K562 (cell line): ENCODE measurements at regions not wholly inside any gene's neighbourhood (a gene's known extent, or its start where the extent isn't known, plus 50 kb on each side); places are given as distances from the start of the nearest gene placed in this dataset.

ENCODE experiments used
- ATAC-seq: fragments of 200-7000 bp; cut with Tn5 transposase; 3 replicates; pipeline ENCODE4 v1.9.1; 2020; ENCODE audit warnings: moderate library complexity
- BruUV-seq: library from RNA; stranded (reverse); fragments of 400-500 nt; replicated peaks from 2 replicates; lab custom pipeline; 2021; lab: Mats Ljungman, UMichigan
- CTCF ChIA-PET: fragments of 300-600 bp; formaldehyde crosslinking; extraction: SDS; loops from one replicate; lab custom pipeline; 2021; ENCODE audit warnings: low intra/inter-chr PET ratio; lab: Yijun Ruan, JAX
- POLR2A ChIA-PET: fragments of 300-600, 350-650 bp; sonication (Branson Sonifier 250); formaldehyde crosslinking; extraction: SDS; loops from one replicate; lab custom pipeline; 2021; ENCODE audit warnings: antibody characterized with exemption, inconsistent platforms; lab: Yijun Ruan, JAX
- DNase-seq, 4 experiments: peaks; one replicate each; pipeline versions ENCODE4 v3.0.0 to v3.0.0-alpha.2; 2011 to 2018; ENCODE audit warnings: low spot score in 3 of 4, mixed read lengths in 3 of 4; ENCODE audit errors: extremely low read depth in 1 of 4
- FAIRE-seq: peaks from 2 replicates; lab custom pipeline; 2011; peaks lifted over from hg19 to GRCh38; lab: Jason Lieb, UNC
- H2AFZ ChIP-seq: 2 replicates; pipeline ENCODE4 v1.6.0; 2011; ENCODE audit warnings: low read depth, low read length, control low read depth, inconsistent platforms
- H3K27ac ChIP-seq: fragments of 200-600 bp; 3 replicates; pipeline ENCODE4 v1.8.0; 2011; ENCODE audit warnings: low read depth, mild to moderate bottlenecking, control low read depth, inconsistent platforms, low read length, moderate library complexity, mixed read lengths; ENCODE audit errors: extremely low read depth
- H3K27me3 ChIP-seq, 2 experiments: fragments of 300-600 bp in 1 of 2; 2 replicates in 1 of 2; 3 replicates in 1 of 2; pipeline versions ENCODE4 v1.6.0 to v1.8.0; 2011; ENCODE audit warnings: inconsistent platforms in 2 of 2, low read length in 2 of 2, mild to moderate bottlenecking in 1 of 2, mixed read lengths in 1 of 2, moderate library complexity in 1 of 2; ENCODE audit not compliant: control insufficient read depth in 2 of 2, insufficient read depth in 2 of 2
- H3K36me3 ChIP-seq: fragments of 300-600 bp; 3 replicates; pipeline ENCODE4 v1.8.0; 2011; ENCODE audit warnings: mild to moderate bottlenecking, low read length, inconsistent platforms; ENCODE audit not compliant: control insufficient read depth, insufficient read depth
- H3K4me1 ChIP-seq, 2 experiments: fragments of 200-600 bp in 1 of 2; replicated peaks in 1 of 2; 2 replicates in 1 of 2; 3 replicates in 1 of 2; pipeline versions ENCODE4 v1.5.1 to v1.8.0; 2011; ENCODE audit warnings: inconsistent platforms in 2 of 2, low read length in 2 of 2, mild to moderate bottlenecking in 1 of 2, mixed read lengths in 1 of 2, moderate library complexity in 1 of 2; ENCODE audit not compliant: control insufficient read depth in 2 of 2, insufficient read depth in 2 of 2
- H3K4me2 ChIP-seq: 2 replicates; pipeline ENCODE4 v1.6.1; 2011; ENCODE audit warnings: low read length, control low read depth, inconsistent platforms, mixed read lengths; ENCODE audit not compliant: insufficient read depth
- H3K4me3 ChIP-seq: fragments of 200-600 bp; sonication (generic), shearing (Covaris generic); 2 replicates; pipeline ENCODE4 v1.5.1; 2016; ENCODE audit warnings: control low read depth, inconsistent platforms
- H3K79me2 ChIP-seq: fragments of 200-600 bp; 3 replicates; pipeline ENCODE4 v1.8.0; 2011; ENCODE audit warnings: low read length, inconsistent platforms; ENCODE audit not compliant: control insufficient read depth, insufficient read depth
- H3K9ac ChIP-seq, 2 experiments: 2 replicates each; pipeline versions ENCODE4 v1.6.0 to v1.6.1; 2011; ENCODE audit warnings: low read depth in 2 of 2, low read length in 2 of 2, control low read depth in 1 of 2, inconsistent platforms in 1 of 2, mild to moderate bottlenecking in 1 of 2, mixed read lengths in 1 of 2; ENCODE audit not compliant: insufficient read depth in 1 of 2
- H3K9me1 ChIP-seq: one replicate; pipeline ENCODE4 v1.6.0; 2011; ENCODE audit warnings: inconsistent platforms, mild to moderate bottlenecking, low read length, moderate library complexity; ENCODE audit not compliant: control insufficient read depth, insufficient read depth
- H3K9me3 ChIP-seq: replicated peaks from 2 replicates; pipeline ENCODE4 v1.5.1; 2011; ENCODE audit warnings: low read depth, low read length, inconsistent platforms; ENCODE audit not compliant: control insufficient read depth, insufficient read depth
- H4K20me1 ChIP-seq: replicated peaks from 2 replicates; pipeline ENCODE4 v1.6.1; 2011; ENCODE audit warnings: low read length, inconsistent platforms, mixed read lengths; ENCODE audit not compliant: control insufficient read depth, insufficient read depth
- ADNP ChIP-seq: fragments of 200-800 bp; sonication (Bioruptor generic); IDR thresholded peaks from 2 replicates; pipeline ENCODE4 v1.6.1; 2016; ENCODE audit warnings: missing genetic modification characterization, missing compliant biosample characterization
- CHAMP1 ChIP-seq: fragments of 450-650 bp; IDR thresholded peaks from 2 replicates; pipeline ENCODE4 v1.6.1; 2016; ENCODE audit warnings: mild to moderate bottlenecking
- FOXM1 ChIP-seq, 2 experiments: fragments of 450-650 bp in 1 of 2; sonication (generic) in 1 of 2; formaldehyde crosslinking in 1 of 2; IDR thresholded peaks; 2 replicates each; pipeline versions ENCODE4 v1.6.1 to v1.9.0; 2017 to 2022; ENCODE audit warnings: low read depth in 2 of 2, mild to moderate bottlenecking in 2 of 2, missing genetic modification reagents in 1 of 2, moderate library complexity in 1 of 2
- HDGF ChIP-seq: fragments of 450-650 bp; IDR thresholded peaks from 2 replicates; pipeline ENCODE4 v1.6.1; 2016
- HIVEP1 ChIP-seq: fragments of 250-450 bp; sonication (Bioruptor Pico); IDR thresholded peaks from 2 replicates; pipeline ENCODE4 v1.4.0; 2020; ENCODE audit warnings: mild to moderate bottlenecking
- KDM5B ChIP-seq: fragments of 200-600 bp; sonication (generic); IDR thresholded peaks from 2 replicates; pipeline ENCODE4 v1.6.1; 2012; ENCODE audit warnings: low read depth, mild to moderate bottlenecking, moderate library complexity, low read length, control low read depth, inconsistent platforms; ENCODE audit not compliant: insufficient replicate concordance
- MYNN ChIP-seq, 2 experiments: sonication (generic); formaldehyde crosslinking in 1 of 2; IDR thresholded peaks; 2 replicates each; pipeline versions ENCODE4 v1.5.0 to v1.6.1; 2016 to 2020; ENCODE audit warnings: antibody characterized with exemption in 1 of 2, missing genetic modification reagents in 1 of 2
- POLR3G ChIP-seq: IDR thresholded peaks from 2 replicates; pipeline ENCODE4 v1.6.1; 2011; ENCODE audit not compliant: insufficient read length, insufficient replicate concordance; ENCODE audit errors: extremely low read depth
- RAD21 ChIP-seq, 2 experiments: fragments of 250-450 bp in 1 of 2; fragments of 450-650 bp in 1 of 2; sonication (Bioruptor Pico) in 1 of 2; formaldehyde crosslinking in 1 of 2; IDR thresholded peaks in 1 of 2; conservative IDR thresholded peaks in 1 of 2; 2 replicates each; pipeline versions ENCODE4 v1.4.0 to v1.8.0; 2020 to 2022; ENCODE audit warnings: mild to moderate bottlenecking in 2 of 2, moderate library complexity in 1 of 2
- SLC30A9 ChIP-seq: fragments of 250-450 bp; sonication (Bioruptor Pico); IDR thresholded peaks from 2 replicates; pipeline ENCODE4 v1.8.0; 2022; ENCODE audit warnings: mild to moderate bottlenecking, moderate library complexity
- SMAD1 ChIP-seq: fragments of 150-350 bp; IDR thresholded peaks from 2 replicates; pipeline ENCODE4 v1.6.1; 2014; ENCODE audit warnings: low read length, low read depth; ENCODE audit not compliant: partially characterized antibody
- U2AF1 ChIP-seq: fragments of 200-400 bp; formaldehyde crosslinking; optimal IDR thresholded peaks from 2 replicates; pipeline ENCODE3; 2017; ENCODE audit warnings: mild to moderate bottlenecking, low read depth, low read length, moderate library complexity
- ZFP36 ChIP-seq: fragments of 150-350 bp; IDR thresholded peaks from 2 replicates; pipeline ENCODE4 v1.6.1; 2018; ENCODE audit warnings: low read length, low read depth; ENCODE audit not compliant: partially characterized antibody
- ZNF280A ChIP-seq: fragments of 450-650 bp; IDR thresholded peaks from 2 replicates; pipeline ENCODE4 v1.6.1; 2018; ENCODE audit warnings: mild to moderate bottlenecking, low read depth; ENCODE audit not compliant: partially characterized antibody
- ZNF507 ChIP-seq: conservative IDR thresholded peaks from 2 replicates; pipeline ENCODE4 v1.6.1; 2017; ENCODE audit warnings: missing genetic modification characterization, missing compliant biosample characterization
- ZNF561 ChIP-seq: fragments of 450-650 bp; formaldehyde crosslinking; conservative IDR thresholded peaks from 2 replicates; pipeline ENCODE4 v1.4.0; 2020; ENCODE audit warnings: mild to moderate bottlenecking, moderate library complexity
- WGBS: fragments of 100-300 bp; shearing (Covaris generic); methylation state at CpG from one replicate; pipeline ENCODE4 v1.1.6; 2016; ENCODE audit warnings: low coverage, mixed read lengths; ENCODE audit not compliant: insufficient coverage; ENCODE audit errors: missing lambda C conversion rate; 5-methylcytosine and 5-hydroxymethylcytosine counted together
- in situ Hi-C: fragments of 300-500 bp; cut with MboI; formaldehyde crosslinking; loops from 4 replicates; pipeline ENCODE4 v1.15.0; 2018; ENCODE audit warnings: inconsistent platforms, mixed read lengths
- intact Hi-C: fragments of 100-400 bp; cut with micrococcal nuclease; formaldehyde crosslinking; loops from 2 replicates; pipeline ENCODE4 v1.14.2; 2022

GRCh38 chr5:163692091-163692490 is 186.7 kb downstream of the MAT2B start:
- POLR2A ChIA-PET: no interaction called here
- no TSS peak for BruUV-seq
- in situ Hi-C loops: no loop called here
- TF ChIP-seq ZNF561 (CRISPR knock-in tag) (no peak), ZNF280A (no peak), HDGF (no peak), HIVEP1 (CRISPR knock-in tag) (no peak), FOXM1 (IDR thresholded peaks at IDR 0.05; ENCODE audit: low read depth) (no peak), FOXM1 (CRISPR knock-in tag; IDR thresholded peaks at IDR 0.05; ENCODE audit: low read depth) (no peak), MYNN (IDR thresholded peaks at IDR 0.05) (no peak), MYNN (CRISPR knock-in tag; IDR thresholded peaks at IDR 0.05) (no peak), U2AF1 (no peak), SLC30A9 (CRISPR knock-in tag) (no peak), POLR3G (no peak), ZFP36 (no peak), ADNP (tag) (no peak), CHAMP1 (no peak), KDM5B (no peak), SMAD1 (no peak), RAD21 (CRISPR knock-in tag; conservative IDR thresholded peaks at IDR 0.05 in 1 of 2, IDR thresholded peaks at IDR 0.05 in 1 of 2) (no peak), ZNF507 (tag) (no peak)

More at GRCh38 chr5:163692091-163692490, 186.7 kb downstream of the MAT2B start:
- Histone ChIP-seq H4K20me1 (no peaks in the 10 kb centered on the region), H3K36me3 (no peaks in the 10 kb centered on the region), H3K4me2 (no peak overlapping the region), H3K4me1 (no peaks in the 10 kb centered on the region), H3K9me3 (no peaks in the 10 kb centered on the region), H3K27me3 (no peaks in the 10 kb centered on the region), H3K27ac (no peak overlapping the region), H2AFZ (no peak overlapping the region), H3K4me3 (no peak overlapping the region), H3K79me2 (no peaks in the 10 kb centered on the region), H3K9ac (no peak overlapping the region), H3K9me1 (no peaks in the 10 kb centered on the region)
- intact Hi-C loops: loop anchor here (10.0 kb wide), 1 partner anchor 813 kb away; no protein-coding TSS in a partner anchor
- CTCF ChIA-PET: no interaction called here
- FAIRE-seq (no peak), DNase-seq (no peak), ATAC-seq (no peak)
- WGBS: 0% methylated on average over 2 of the region's 2 CpGs
